LHCN-M2 (cell line): ENCODE measurements at regions not wholly inside any gene's neighbourhood (a gene's known extent, or its start where the extent isn't known, plus 50 kb on each side); places are given as distances from the start of the nearest gene placed in this dataset.

ENCODE experiments used
- DNase-seq: peaks from one replicate; pipeline ENCODE4 v3.0.0-alpha.2; 2012; ENCODE audit warnings: low read depth

GRCh38 chr12:127191129-127191528, 1075.8 kb upstream of the TMEM132C start:
- peak; percentile 51 for DNase-seq

GRCh38 chr12:127192391-127192790, 1074.6 kb upstream of the TMEM132C start:
- no peak for DNase-seq

GRCh38 chr12:127193341-127193740, 1073.6 kb upstream of the TMEM132C start:
- DNase-seq: no peak

GRCh38 chr12:127194176-127194575, 1072.8 kb upstream of the TMEM132C start:
- no peak for DNase-seq

- DNase-seq: peak; percentile 19
Observed at GRCh38 chr12:127205781-127206555, 1061.0 kb upstream of the TMEM132C start.

GRCh38 chr12:127209318-127209717, 1057.7 kb upstream of the TMEM132C start:
- DNase-seq: no peak

- DNase-seq: no peak
Observed at GRCh38 chr12:127214186-127214585, 1052.8 kb upstream of the TMEM132C start.

GRCh38 chr12:127223011-127223410, 1044.0 kb upstream of the TMEM132C start:
- DNase-seq: no peak

- no peak for DNase-seq
Observed at GRCh38 chr12:127223731-127224130, 1043.2 kb upstream of the TMEM132C start.

- DNase-seq: peak; percentile 97
Observed at GRCh38 chr12:127230843-127231260, 1036.1 kb upstream of the TMEM132C start.

- no peak for DNase-seq
Observed at GRCh38 chr12:127231371-127231770, 1035.6 kb upstream of the TMEM132C start.

GRCh38 chr12:127233016-127233415, 1034.0 kb upstream of the TMEM132C start:
- DNase-seq: no peak

GRCh38 chr12:127235761-127236160, 1031.2 kb upstream of the TMEM132C start:
- no peak for DNase-seq

GRCh38 chr12:127236491-127236890, 1030.5 kb upstream of the TMEM132C start:
- no peak for DNase-seq

- no peak for DNase-seq
Observed at GRCh38 chr12:127237151-127237550, 1029.8 kb upstream of the TMEM132C start.

- peak; percentile 61 for DNase-seq
Observed at GRCh38 chr12:127238107-127238506, 1028.9 kb upstream of the TMEM132C start.

- DNase-seq: peak; percentile 60
Observed at GRCh38 chr12:127239781-127240180, 1027.2 kb upstream of the TMEM132C start.

GRCh38 chr12:127240249-127240929, 1026.6 kb upstream of the TMEM132C start:
- DNase-seq: no peak

- peak; percentile 83 for DNase-seq
Observed at GRCh38 chr12:127241072-127241817, 1025.7 kb upstream of the TMEM132C start.

GRCh38 chr12:127245009-127245408, 1022.0 kb upstream of the TMEM132C start:
- DNase-seq: no peak

- DNase-seq: peak; percentile 76
Observed at GRCh38 chr12:127245437-127245836, 1021.5 kb upstream of the TMEM132C start.

GRCh38 chr12:127247937-127248336, 1019.0 kb upstream of the TMEM132C start:
- no peak for DNase-seq
